COR-L47 (cell line): ENCODE measurements at regions not wholly inside any gene's neighbourhood (a gene's known extent, or its start where the extent isn't known, plus 50 kb on each side); places are given as distances from the start of the nearest gene placed in this dataset.

Experiments
- DNase-seq: peaks from one replicate; lab custom pipeline; 2025; lab: John Stamatoyannopoulos, UW

- DNase-seq: no peak
These were observed 109.7 kb downstream of the LSM3 start for GRCh38 chr3:14288177-14288788.

GRCh38 chr3:14288833-14289451, 110.3 kb downstream of the LSM3 start:
- DNase-seq: no peak

GRCh38 chr3:14289590-14290461, 111.2 kb downstream of the LSM3 start:
- DNase-seq: no peak

GRCh38 chr3:14290631-14291385, 111.6 kb upstream of the SLC6A6 start:
- DNase-seq: no peak

- no peak for DNase-seq
These were observed 107.4 kb upstream of the SLC6A6 start for GRCh38 chr3:14295037-14295436.

- no peak for DNase-seq
These were observed 106.6 kb upstream of the SLC6A6 start for GRCh38 chr3:14295801-14296200.

GRCh38 chr3:14297305-14297704, 105.1 kb upstream of the SLC6A6 start:
- DNase-seq: no peak

GRCh38 chr3:14297784-14298236, 104.6 kb upstream of the SLC6A6 start:
- no peak for DNase-seq

- DNase-seq: no peak
These were observed 104.0 kb upstream of the SLC6A6 start for GRCh38 chr3:14298442-14298841.

GRCh38 chr3:14298991-14299555, 103.3 kb upstream of the SLC6A6 start:
- DNase-seq: no peak

GRCh38 chr3:14299767-14300166, 102.6 kb upstream of the SLC6A6 start:
- no peak for DNase-seq

- no peak for DNase-seq
These were observed 101.5 kb upstream of the SLC6A6 start for GRCh38 chr3:14300721-14301399.

- DNase-seq: no peak
These were observed 100.8 kb upstream of the SLC6A6 start for GRCh38 chr3:14301558-14301957.

- DNase-seq: no peak
These were observed 98.9 kb upstream of the SLC6A6 start for GRCh38 chr3:14303336-14304100.

- no peak for DNase-seq
These were observed 98.0 kb upstream of the SLC6A6 start for GRCh38 chr3:14304101-14305045.

- no peak for DNase-seq
These were observed 97.1 kb upstream of the SLC6A6 start for GRCh38 chr3:14305324-14305723.

GRCh38 chr3:14306142-14306541, 96.3 kb upstream of the SLC6A6 start:
- DNase-seq: no peak

GRCh38 chr3:14307656-14308302, 94.6 kb upstream of the SLC6A6 start:
- no peak for DNase-seq

- no peak for DNase-seq
These were observed 90.7 kb upstream of the SLC6A6 start for GRCh38 chr3:14311729-14312128.
